ENCODE measurements at regions not wholly inside any gene's neighbourhood (a gene's known extent, or its start where the extent isn't known, plus 50 kb on each side); places are given as distances from the start of the nearest gene placed in this dataset.
A peak's percentile ranks its signal among the peaks of the same experiment; 100 is the strongest.

DNA sequence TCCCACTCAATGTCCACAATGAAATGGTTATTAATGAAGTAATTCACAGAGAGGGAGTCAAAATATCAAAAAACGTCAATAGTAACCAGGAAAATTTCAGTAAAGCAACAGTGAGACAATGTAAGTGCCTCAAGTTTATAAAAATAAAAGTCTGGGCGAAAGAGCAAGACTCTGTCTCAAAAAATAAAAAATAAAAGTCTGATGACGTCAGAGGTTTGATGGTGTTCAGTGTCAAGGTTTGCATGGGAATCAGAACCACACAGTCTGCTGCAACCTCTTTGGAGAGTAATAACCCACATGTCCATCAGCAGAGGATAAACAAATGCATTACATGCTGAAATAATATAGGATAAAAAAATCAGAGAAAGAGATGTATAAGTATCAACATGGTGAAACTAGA, 152.4 kb downstream of the ASCL1 start:
- H3K9me3 Mint-ChIP-seq (ENCODE audit: insufficient read depth) = no peaks in the 10 kb centered on the region
- H3K9me3 ChIP-seq (ENCODE audit: control extremely low read depth in 1 of 3, control insufficient read depth in 2 of 3, insufficient read depth in 1 of 3, low read length in 2 of 3) = no peaks in the 10 kb centered on the region
- no peaks in the 10 kb centered on the region for H3K27me3 ChIP-seq (replicated peaks in 1 of 4; ENCODE audit: control extremely low read depth in 1 of 4, control insufficient read depth in 3 of 4, insufficient read depth in 4 of 4, low read length in 3 of 4)
- H3K27ac Mint-ChIP-seq = no peak overlapping the region
- intact Hi-C loops (cut with micrococcal nuclease) = loop anchor here (5.0 kb wide), 1 partner anchor 392 kb away; no protein-coding TSS in a partner anchor
- H3K4me1 ChIP-seq (ENCODE audit: control insufficient read depth in 2 of 2, insufficient read depth in 2 of 2, low read length in 2 of 2) = peaks cover 8 to 10% of the 10 kb centered on the region in 2 donors
- H3K79me2 ChIP-seq (ENCODE audit: control insufficient read depth, insufficient read depth, low read length) = no peaks in the 10 kb centered on the region
- H3K4me3 ChIP-seq (ENCODE audit: control extremely low read depth in 1 of 5, extremely low read depth in 1 of 5, insufficient read depth in 1 of 5, low read depth in 2 of 5, low read length in 4 of 5) = no peak overlapping the region
- H3K4me3 Mint-ChIP-seq = no peak overlapping the region
- ChIA-PET POLR2A (no interaction called here), CTCF (no interaction called here)
- no peaks in the 10 kb centered on the region for H3K27me3 Mint-ChIP-seq
- H3K4me1 Mint-ChIP-seq = peaks cover 12% of the 10 kb centered on the region
- ATAC-seq (ENCODE audit: low read depth) (no peak), DNase-seq (no peak)
- TF ChIP-seq EZH2 (IDR thresholded peaks at IDR 0.05; ENCODE audit: borderline replicate concordance, insufficient read depth, low read depth, low read length, poor library complexity, severe bottlenecking) = no peak
- TF ChIP-seq, protein P1, sequence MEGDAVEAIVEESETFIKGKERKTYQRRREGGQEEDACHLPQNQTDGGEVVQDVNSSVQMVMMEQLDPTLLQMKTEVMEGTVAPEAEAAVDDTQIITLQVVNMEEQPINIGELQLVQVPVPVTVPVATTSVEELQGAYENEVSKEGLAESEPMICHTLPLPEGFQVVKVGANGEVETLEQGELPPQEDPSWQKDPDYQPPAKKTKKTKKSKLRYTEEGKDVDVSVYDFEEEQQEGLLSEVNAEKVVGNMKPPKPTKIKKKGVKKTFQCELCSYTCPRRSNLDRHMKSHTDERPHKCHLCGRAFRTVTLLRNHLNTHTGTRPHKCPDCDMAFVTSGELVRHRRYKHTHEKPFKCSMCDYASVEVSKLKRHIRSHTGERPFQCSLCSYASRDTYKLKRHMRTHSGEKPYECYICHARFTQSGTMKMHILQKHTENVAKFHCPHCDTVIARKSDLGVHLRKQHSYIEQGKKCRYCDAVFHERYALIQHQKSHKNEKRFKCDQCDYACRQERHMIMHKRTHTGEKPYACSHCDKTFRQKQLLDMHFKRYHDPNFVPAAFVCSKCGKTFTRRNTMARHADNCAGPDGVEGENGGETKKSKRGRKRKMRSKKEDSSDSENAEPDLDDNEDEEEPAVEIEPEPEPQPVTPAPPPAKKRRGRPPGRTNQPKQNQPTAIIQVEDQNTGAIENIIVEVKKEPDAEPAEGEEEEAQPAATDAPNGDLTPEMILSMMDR (IDR thresholded peaks at IDR 0.05) = no peak
- no peak overlapping the region for H3K9ac ChIP-seq (ENCODE audit: low read length)
- no peaks in the 10 kb centered on the region for H3K36me3 ChIP-seq (replicated peaks in 1 of 2; ENCODE audit: control extremely low read depth in 1 of 2, control insufficient read depth in 1 of 2, extremely low read depth in 1 of 2, insufficient read depth in 2 of 2, low read length in 1 of 2)
- H3K27ac ChIP-seq (ENCODE audit: low read length in 2 of 2) = no peak overlapping the region
- no peak overlapping the region for H2AFZ ChIP-seq (ENCODE audit: insufficient read depth, low read depth, low read length, poor library complexity, severe bottlenecking)
- H3K4me2 ChIP-seq (replicated peaks; ENCODE audit: low read depth, low read length, poor library complexity, severe bottlenecking) = no peak overlapping the region
- no CpG with 5 or more reads among the region's 3 CpGs for WGBS (ENCODE audit: insufficient coverage)
- H4K20me1 ChIP-seq (ENCODE audit: control insufficient read depth, insufficient read depth, low read length, poor library complexity, severe bottlenecking) = no peaks in the 10 kb centered on the region

DNA sequence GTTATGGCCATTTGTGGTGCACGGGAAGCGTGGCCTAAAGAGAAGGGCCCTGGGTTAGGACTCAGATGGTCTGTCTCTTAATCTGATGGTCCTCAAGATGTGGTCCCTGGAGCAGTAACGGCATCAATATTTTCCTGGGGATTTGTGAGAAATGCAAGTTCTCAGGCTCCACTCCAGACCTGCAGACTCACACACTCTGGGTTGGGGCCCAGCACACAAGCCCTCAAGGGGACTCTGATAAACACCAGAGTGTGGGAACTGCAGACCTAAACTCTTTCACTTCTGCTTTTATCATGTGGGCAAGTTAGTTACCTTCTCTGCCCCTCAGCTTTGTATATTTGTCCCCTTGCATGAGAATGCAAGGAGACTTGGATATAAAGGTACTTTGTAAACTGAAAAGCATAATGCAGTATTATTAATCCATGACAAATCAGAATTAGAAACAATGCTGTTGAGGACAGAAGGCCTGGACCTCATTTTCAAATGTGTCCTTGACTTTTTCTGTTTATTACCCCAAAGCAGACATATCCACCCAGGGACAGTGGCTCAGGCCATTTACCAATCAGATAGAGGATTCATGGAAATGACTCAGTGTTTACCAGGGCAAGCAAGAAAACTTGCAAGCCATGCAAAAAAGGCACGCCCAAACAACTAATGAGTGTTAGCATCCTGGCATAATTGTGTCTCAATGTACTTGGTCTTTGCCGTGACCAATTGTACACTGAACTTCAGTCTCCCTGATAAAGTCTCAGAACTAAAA, 157.0 kb downstream of the ASCL1 start:
- intact Hi-C loops (cut with micrococcal nuclease) = loop anchor here (5.0 kb wide), 1 partner anchor 388 kb away; no protein-coding TSS in a partner anchor
- H3K27ac Mint-ChIP-seq = peak overlapping the region; percentile 20
- no peak overlapping the region for H3K4me3 Mint-ChIP-seq
- H3K27ac ChIP-seq (ENCODE audit: low read length in 2 of 2) = no peak overlapping the region
- H3K9me3 Mint-ChIP-seq (ENCODE audit: insufficient read depth) = peaks cover 2% of the 10 kb centered on the region
- H3K4me2 ChIP-seq (replicated peaks; ENCODE audit: low read depth, low read length, poor library complexity, severe bottlenecking) = peak overlapping the region; percentile 35
- H3K4me3 ChIP-seq (ENCODE audit: control extremely low read depth in 1 of 5, extremely low read depth in 1 of 5, insufficient read depth in 1 of 5, low read depth in 2 of 5, low read length in 4 of 5) = no peak overlapping the region
- ChIA-PET CTCF (no interaction called here), POLR2A (no interaction called here)
- ATAC-seq (ENCODE audit: low read depth) = peak; percentile 91
- no peak overlapping the region for H3K9ac ChIP-seq (ENCODE audit: low read length)
- peaks cover 10% of the 10 kb centered on the region in 2 donors for H3K4me1 ChIP-seq (ENCODE audit: control insufficient read depth in 2 of 2, insufficient read depth in 2 of 2, low read length in 2 of 2)
- no peaks in the 10 kb centered on the region for H3K27me3 ChIP-seq (replicated peaks in 1 of 4; ENCODE audit: control extremely low read depth in 1 of 4, control insufficient read depth in 3 of 4, insufficient read depth in 4 of 4, low read length in 3 of 4)
- H2AFZ ChIP-seq (ENCODE audit: insufficient read depth, low read depth, low read length, poor library complexity, severe bottlenecking) = no peak overlapping the region
- H3K36me3 ChIP-seq (replicated peaks in 1 of 2; ENCODE audit: control extremely low read depth in 1 of 2, control insufficient read depth in 1 of 2, extremely low read depth in 1 of 2, insufficient read depth in 2 of 2, low read length in 1 of 2) = no peaks in the 10 kb centered on the region
- no peaks in the 10 kb centered on the region for H4K20me1 ChIP-seq (ENCODE audit: control insufficient read depth, insufficient read depth, low read length, poor library complexity, severe bottlenecking)
- H3K9me3 ChIP-seq (ENCODE audit: control extremely low read depth in 1 of 3, control insufficient read depth in 2 of 3, insufficient read depth in 1 of 3, low read length in 2 of 3) = no peaks in the 10 kb centered on the region
- peak; percentile 59 for DNase-seq
- TF ChIP-seq, protein P1 (IDR thresholded peaks at IDR 0.05) = no peak
- TF ChIP-seq EZH2 (IDR thresholded peaks at IDR 0.05; ENCODE audit: borderline replicate concordance, insufficient read depth, low read depth, low read length, poor library complexity, severe bottlenecking) = no peak
- 92% methylated on average over 4 of the region's 5 CpGs for WGBS (ENCODE audit: insufficient coverage)
- H3K27me3 Mint-ChIP-seq = no peaks in the 10 kb centered on the region
- peaks cover 18% of the 10 kb centered on the region for H3K4me1 Mint-ChIP-seq
- no peaks in the 10 kb centered on the region for H3K79me2 ChIP-seq (ENCODE audit: control insufficient read depth, insufficient read depth, low read length)
